CD4-positive, alpha-beta T cell treated with Interleukin-15 for 4 hours (primary cell): ENCODE measurements at regions not wholly inside any gene's neighbourhood (a gene's known extent, or its start where the extent isn't known, plus 50 kb on each side); places are given as distances from the start of the nearest gene placed in this dataset.

Experiments
- DNase-seq: peaks from one replicate; pipeline ENCODE4 v3.0.0-alpha.2; 2020; ENCODE audit warnings: low spot score

GRCh38 chr14:87160989-87161388, 832.0 kb downstream of the GALC start:
- no peak for DNase-seq

- no peak for DNase-seq
Measured at GRCh38 chr14:87158283-87158682, 834.7 kb downstream of the GALC start.

GRCh38 chr14:87156878-87157277, 836.1 kb downstream of the GALC start:
- DNase-seq: no peak

- no peak for DNase-seq
Measured at GRCh38 chr14:87155856-87156488, 837.0 kb downstream of the GALC start.

- DNase-seq: no peak
Measured at GRCh38 chr14:87153901-87154300, 839.1 kb downstream of the GALC start.

- DNase-seq: no peak
Measured at GRCh38 chr14:87153391-87153790, 839.6 kb downstream of the GALC start.

GRCh38 chr14:87152693-87153092, 840.3 kb downstream of the GALC start:
- no peak for DNase-seq

GRCh38 chr14:87149583-87150354, 843.2 kb downstream of the GALC start:
- DNase-seq: no peak

GRCh38 chr14:87148655-87149054, 844.3 kb downstream of the GALC start:
- no peak for DNase-seq

GRCh38 chr14:87142551-87143211, 850.3 kb downstream of the GALC start:
- no peak for DNase-seq

- DNase-seq: no peak
Measured at GRCh38 chr14:87141801-87142200, 851.2 kb downstream of the GALC start.

- DNase-seq: no peak
Measured at GRCh38 chr14:87139299-87139698, 853.7 kb downstream of the GALC start.

- DNase-seq: no peak
Measured at GRCh38 chr14:87133073-87133801, 859.7 kb downstream of the GALC start.

- no peak for DNase-seq
Measured at GRCh38 chr14:87131879-87132278, 861.1 kb downstream of the GALC start.

- no peak for DNase-seq
Measured at GRCh38 chr14:87122166-87122565, 870.8 kb downstream of the GALC start.

- no peak for DNase-seq
Measured at GRCh38 chr14:87121716-87122115, 871.3 kb downstream of the GALC start.

GRCh38 chr14:87115234-87115633, 877.7 kb downstream of the GALC start:
- DNase-seq: no peak

GRCh38 chr14:87113286-87113685, 879.7 kb downstream of the GALC start:
- no peak for DNase-seq

- no peak for DNase-seq
Measured at GRCh38 chr14:87111741-87112140, 881.2 kb downstream of the GALC start.

- no peak for DNase-seq
Measured at GRCh38 chr14:87111126-87111525, 881.9 kb downstream of the GALC start.

- no peak for DNase-seq
Measured at GRCh38 chr14:87109271-87109670, 883.7 kb downstream of the GALC start.

GRCh38 chr14:87108726-87109125, 884.3 kb downstream of the GALC start:
- DNase-seq: no peak
